ENCODE measurements at regions not wholly inside any gene's neighbourhood (a gene's known extent, or its start where the extent isn't known, plus 50 kb on each side); places are given as distances from the start of the nearest gene placed in this dataset.
A peak's percentile ranks its signal among the peaks of the same experiment; 100 is the strongest.

DNA sequence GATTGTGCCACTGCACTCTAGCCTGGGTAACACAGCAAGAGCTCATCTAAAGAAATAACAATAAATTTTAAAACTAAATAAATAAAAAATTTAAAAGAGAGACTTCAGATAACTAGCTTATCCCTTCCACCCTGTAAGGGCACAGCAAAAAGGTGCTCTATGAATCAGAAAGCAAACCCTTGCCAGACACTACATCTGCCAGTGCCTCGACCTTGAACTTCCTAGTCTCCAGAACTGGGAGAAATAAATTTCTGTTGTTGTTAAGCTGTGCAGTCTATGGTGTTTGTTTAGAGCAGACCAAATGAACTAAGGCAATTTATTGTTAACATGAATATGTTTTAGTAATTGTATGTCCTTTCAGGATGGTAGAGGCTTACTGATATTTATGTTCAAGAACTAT lies 174.9 kb upstream of the TRIM24 start:
- in situ Hi-C loops (cut with HindIII; ENCODE audit: low pct_unique_long_range_greater_than_20kb, low sequenced_read_pairs) = no loop called here
- TF ChIP-seq JUND (IDR thresholded peaks at IDR 0.05; ENCODE audit: low read depth) = no peak

DNA sequence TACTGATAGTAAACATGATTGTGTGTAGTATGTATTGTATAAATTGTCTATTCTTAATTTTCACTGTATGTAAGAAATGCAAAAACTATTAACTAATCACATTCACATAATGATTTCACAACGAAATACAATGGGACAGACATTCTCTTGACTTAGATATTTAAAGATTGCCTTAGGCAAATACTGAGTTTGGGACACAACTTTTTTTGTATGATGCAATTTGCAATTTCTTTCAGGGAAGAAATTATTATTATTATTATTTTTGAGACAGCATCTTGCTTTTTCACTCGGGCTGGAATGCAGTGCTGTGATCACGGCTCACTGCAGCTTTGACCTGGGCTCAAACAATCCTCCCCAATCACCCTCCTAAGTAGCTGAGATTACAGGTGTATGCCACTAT lies 173.2 kb upstream of the TRIM24 start:
- in situ Hi-C loops (cut with HindIII; ENCODE audit: low pct_unique_long_range_greater_than_20kb, low sequenced_read_pairs) = no loop called here
- TF ChIP-seq JUND (IDR thresholded peaks at IDR 0.05; ENCODE audit: low read depth) = no peak
- DNase-seq (ENCODE audit: low read depth in 1 of 2, low spot score in 1 of 2) = no peak

More for the DNA sequence above, 174.9 kb upstream of the TRIM24 start:
- no peak for DNase-seq (ENCODE audit: low read depth in 1 of 2, low spot score in 1 of 2)

DNA sequence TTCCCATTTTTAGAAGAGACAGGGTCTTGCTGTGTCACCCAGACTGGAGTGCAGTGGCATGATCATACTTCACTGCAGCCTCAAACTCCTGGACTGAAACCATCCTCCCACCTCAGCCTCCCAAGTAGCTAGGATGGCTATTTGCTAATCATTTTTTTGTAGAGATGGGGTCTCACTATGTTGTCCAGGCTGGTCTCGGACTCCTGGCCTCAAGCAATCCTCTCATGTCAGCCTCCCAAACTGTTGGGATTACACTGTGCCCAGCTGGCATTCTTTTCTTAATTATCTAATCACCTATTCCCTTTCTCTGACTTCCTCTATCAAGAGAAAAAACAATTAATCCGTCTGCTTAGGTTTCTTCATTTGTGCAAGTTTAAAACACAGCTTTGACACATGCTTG lies 172.5 kb upstream of the TRIM24 start:
- no peak for DNase-seq (ENCODE audit: low read depth in 1 of 2, low spot score in 1 of 2)
- in situ Hi-C loops (cut with HindIII; ENCODE audit: low pct_unique_long_range_greater_than_20kb, low sequenced_read_pairs) = no loop called here

DNA sequence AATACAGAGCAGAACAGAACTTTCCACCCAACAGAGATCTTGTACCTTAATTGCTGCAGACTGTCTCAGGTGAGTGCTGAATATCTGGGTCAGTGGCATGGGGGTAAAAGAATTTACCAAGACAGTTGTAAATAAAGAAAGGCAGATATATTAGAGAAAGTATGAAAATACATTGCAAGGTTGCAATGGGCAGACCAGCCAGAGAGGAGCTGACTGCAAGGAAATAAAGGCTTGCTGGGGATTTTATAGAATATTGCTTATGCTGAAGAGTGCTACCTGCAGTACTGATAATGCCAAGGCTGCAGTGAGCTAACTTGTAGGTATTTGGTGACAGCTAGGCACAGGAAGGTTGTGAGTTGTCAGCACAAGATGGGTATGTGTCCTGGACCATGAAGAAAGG lies 171.0 kb upstream of the TRIM24 start:
- no peak for TF ChIP-seq JUND (IDR thresholded peaks at IDR 0.05; ENCODE audit: low read depth)
- in situ Hi-C loops (cut with HindIII; ENCODE audit: low pct_unique_long_range_greater_than_20kb, low sequenced_read_pairs) = no loop called here
- DNase-seq (ENCODE audit: low read depth in 1 of 2, low spot score in 1 of 2) = no peak

More for the DNA sequence above, 172.5 kb upstream of the TRIM24 start:
- no peak for TF ChIP-seq JUND (IDR thresholded peaks at IDR 0.05; ENCODE audit: low read depth)

DNA sequence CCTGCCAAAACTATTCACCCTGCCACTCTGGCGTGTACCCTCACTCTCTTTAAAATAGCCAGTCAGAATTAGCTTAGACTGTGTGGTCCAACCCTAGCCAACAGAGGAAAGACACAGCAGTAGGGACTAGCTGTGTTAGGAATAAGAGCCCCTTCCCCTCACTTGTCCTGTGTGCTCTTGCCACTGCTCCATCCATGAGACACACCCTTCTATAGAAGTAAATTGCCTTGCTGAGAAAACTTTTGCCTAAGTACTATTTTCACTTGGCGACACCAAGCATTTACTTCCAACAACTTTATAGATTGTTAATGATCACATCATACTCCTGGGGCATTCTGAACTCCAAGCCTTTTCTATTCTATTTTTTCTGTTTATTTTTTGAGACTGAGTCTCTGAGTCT lies 170.2 kb upstream of the TRIM24 start:
- TF ChIP-seq JUND (IDR thresholded peaks at IDR 0.05; ENCODE audit: low read depth) = no peak
- in situ Hi-C loops (cut with HindIII; ENCODE audit: low pct_unique_long_range_greater_than_20kb, low sequenced_read_pairs) = no loop called here
- DNase-seq (ENCODE audit: low read depth in 1 of 2, low spot score in 1 of 2) = no peak

DNA sequence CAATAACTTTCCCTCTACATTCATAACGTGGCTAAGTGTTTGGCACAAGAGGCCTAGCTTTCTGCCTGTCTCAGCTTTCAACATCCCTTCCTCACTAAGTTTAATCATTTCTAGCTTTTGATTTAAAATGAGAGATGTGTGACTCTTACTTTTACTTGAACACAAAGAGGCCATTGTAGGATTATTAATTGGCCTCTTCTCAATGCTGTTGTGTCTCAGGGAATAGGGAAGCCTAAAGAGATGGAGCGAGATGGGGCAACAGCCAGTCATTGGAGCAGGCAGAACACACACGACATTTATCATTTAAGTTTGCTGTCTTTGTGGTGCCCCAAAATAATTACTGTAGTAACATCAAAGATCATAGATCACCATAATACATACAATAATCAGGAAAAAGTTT lies 167.1 kb upstream of the TRIM24 start:
- in situ Hi-C loops (cut with HindIII; ENCODE audit: low pct_unique_long_range_greater_than_20kb, low sequenced_read_pairs) = no loop called here
- TF ChIP-seq JUND (IDR thresholded peaks at IDR 0.05; ENCODE audit: low read depth) = no peak
- DNase-seq (ENCODE audit: low read depth in 1 of 2, low spot score in 1 of 2) = no peak

DNA sequence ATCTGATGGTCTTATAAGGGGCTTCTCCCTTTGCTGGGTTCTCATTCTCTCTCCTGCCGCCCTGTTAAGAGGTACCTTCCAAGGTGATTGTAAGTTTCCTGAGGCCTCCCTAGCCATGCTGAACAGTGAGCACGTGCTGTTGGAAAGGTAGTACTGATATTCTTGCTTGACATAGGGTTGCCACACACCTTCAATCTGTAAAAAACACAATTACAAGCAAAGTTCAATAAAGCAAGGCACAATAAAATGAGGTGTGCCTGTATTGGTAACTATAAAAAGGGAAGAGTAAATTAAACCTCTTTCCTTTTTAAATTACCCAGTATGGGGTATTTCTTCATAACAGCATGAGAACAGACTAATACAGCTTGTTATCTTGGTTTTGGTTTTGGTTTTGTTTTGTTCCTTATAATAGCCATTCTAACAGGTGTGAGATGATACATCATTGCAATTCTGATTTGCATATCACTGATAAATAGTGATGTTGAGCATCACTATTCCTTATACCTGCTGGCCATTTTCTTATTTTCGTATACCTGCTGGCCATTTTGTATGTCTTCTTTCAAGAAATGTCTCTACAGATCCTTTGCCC lies 164.9 kb upstream of the TRIM24 start:
- in situ Hi-C loops (cut with HindIII; ENCODE audit: low pct_unique_long_range_greater_than_20kb, low sequenced_read_pairs) = no loop called here
- TF ChIP-seq JUND (IDR thresholded peaks at IDR 0.05; ENCODE audit: low read depth) = no peak
- no peak for DNase-seq (ENCODE audit: low read depth in 1 of 2, low spot score in 1 of 2)

DNA sequence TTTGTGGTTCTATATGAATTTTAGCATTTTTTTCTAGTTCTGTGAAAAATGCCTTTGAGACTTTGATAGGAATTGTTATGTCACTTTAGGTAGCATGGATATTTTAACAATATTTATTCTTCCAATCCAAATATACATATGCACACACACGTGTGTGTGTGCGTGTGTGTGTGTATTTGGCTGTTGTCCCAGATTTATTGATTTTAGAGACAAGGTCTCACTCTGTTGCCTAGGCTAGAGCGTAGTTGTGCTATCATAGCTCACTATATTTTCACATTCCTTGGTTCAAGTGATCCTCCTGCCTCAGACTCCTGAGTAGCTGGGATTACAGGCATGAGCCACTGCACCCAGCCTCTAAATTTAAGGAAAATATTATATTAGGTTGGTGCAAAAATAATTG lies 162.5 kb upstream of the TRIM24 start:
- no peak for DNase-seq (ENCODE audit: low read depth in 1 of 2, low spot score in 1 of 2)
- in situ Hi-C loops (cut with HindIII; ENCODE audit: low pct_unique_long_range_greater_than_20kb, low sequenced_read_pairs) = no loop called here
- TF ChIP-seq JUND (IDR thresholded peaks at IDR 0.05; ENCODE audit: low read depth) = no peak

DNA sequence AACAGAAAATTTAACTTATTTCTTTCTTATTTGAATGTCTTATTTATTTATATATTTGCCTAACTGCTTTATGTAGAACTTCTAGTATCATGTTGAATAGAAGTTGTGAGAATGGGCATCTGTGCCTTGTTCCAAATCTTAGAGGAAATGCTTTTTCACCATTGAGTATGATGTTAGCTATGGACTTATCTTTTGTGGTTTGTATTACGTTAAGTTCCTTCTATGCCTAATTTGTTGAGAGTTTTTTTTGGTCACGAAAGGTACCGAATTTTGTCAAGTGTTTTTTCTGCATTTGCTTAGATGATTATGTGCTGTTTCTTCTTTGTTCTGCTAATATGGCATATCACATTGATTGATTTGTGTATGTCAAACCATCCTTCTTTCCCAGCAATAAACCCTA lies 161.0 kb upstream of the TRIM24 start:
- TF ChIP-seq JUND (IDR thresholded peaks at IDR 0.05; ENCODE audit: low read depth) = no peak
- DNase-seq (ENCODE audit: low read depth in 1 of 2, low spot score in 1 of 2) = no peak
- in situ Hi-C loops (cut with HindIII; ENCODE audit: low pct_unique_long_range_greater_than_20kb, low sequenced_read_pairs) = no loop called here

DNA sequence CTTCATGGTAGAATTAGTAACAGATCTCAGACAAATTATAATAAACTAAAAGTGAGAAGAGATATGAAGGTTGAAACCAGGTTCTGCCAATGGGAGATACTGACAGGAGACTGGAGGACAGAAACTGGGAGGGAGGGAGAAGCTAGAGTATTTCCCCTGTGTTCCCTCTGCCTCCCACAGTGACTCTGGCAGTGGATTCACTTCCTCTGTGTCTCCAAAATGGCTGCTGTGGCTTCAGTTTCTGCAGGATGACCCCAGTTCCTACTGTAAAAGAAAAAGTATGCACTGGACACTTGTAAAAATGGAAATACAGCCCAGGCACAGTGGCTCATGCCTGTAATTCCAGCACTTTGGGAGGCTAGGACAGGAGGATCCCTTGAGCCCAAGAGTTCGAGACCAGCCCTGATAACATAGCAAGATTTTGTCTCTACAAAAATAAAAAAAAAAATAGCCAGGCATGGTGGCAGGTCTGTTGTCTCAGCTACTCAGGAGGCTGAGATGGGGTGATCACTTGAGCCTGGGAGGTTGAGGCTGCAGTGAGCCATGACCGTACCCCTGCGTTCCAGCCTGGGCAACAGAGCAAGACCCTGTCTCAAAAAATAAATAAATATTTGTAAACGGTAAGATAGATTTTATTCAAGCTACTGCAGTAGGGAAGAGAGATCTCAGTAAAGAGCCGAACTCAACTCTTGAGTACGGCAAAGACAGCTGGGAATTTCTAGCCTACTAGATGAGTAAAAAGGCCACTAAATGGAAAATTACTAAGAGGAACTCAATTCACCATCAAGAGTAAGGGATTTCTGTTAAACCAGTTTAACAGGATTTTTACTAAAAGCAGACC lies 156.6 kb upstream of the TRIM24 start:
- no peak for DNase-seq (ENCODE audit: low read depth in 1 of 2, low spot score in 1 of 2)
- in situ Hi-C loops (cut with HindIII; ENCODE audit: low pct_unique_long_range_greater_than_20kb, low sequenced_read_pairs) = no loop called here
- no peak for TF ChIP-seq JUND (IDR thresholded peaks at IDR 0.05; ENCODE audit: low read depth)

DNA sequence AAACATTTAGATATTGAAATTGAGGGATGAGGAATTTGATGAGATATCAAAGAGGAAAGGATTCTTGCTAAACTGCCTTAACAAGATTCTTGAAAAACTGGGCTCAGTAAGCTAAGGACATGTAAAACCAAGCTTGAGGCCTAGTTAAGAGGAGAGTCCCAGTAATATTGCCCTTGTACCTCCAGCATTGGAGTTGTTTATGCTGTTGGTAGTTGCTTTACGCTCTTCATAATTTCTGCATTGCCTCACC lies 156.1 kb upstream of the TRIM24 start:
- in situ Hi-C loops (cut with HindIII; ENCODE audit: low pct_unique_long_range_greater_than_20kb, low sequenced_read_pairs) = no loop called here
- no peak for TF ChIP-seq JUND (IDR thresholded peaks at IDR 0.05; ENCODE audit: low read depth)
- DNase-seq (ENCODE audit: low read depth in 1 of 2, low spot score in 1 of 2) = peak; percentile 4 to 87

DNA sequence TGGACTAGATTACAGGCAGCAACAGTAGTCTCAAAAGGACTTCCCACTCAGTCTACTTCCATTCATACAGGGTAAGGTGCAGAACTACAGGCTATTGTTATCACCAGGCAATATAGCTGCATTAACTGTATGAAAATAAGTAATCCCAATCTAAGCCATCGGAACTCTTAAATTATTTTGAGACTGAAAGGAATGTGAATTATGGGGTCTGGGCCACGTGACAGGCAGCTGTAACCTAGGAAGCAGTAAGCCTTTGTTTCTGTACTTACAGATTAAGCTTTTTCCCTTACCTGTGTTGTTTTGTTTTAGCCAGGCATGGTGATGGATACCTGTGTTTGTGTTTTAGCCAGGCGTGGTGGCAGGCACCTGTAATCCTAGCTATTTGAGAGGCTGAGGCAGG lies 152.4 kb upstream of the TRIM24 start:
- no peak for TF ChIP-seq JUND (IDR thresholded peaks at IDR 0.05; ENCODE audit: low read depth)
- no peak for DNase-seq (ENCODE audit: low read depth in 1 of 2, low spot score in 1 of 2)
- in situ Hi-C loops (cut with HindIII; ENCODE audit: low pct_unique_long_range_greater_than_20kb, low sequenced_read_pairs) = no loop called here

DNA sequence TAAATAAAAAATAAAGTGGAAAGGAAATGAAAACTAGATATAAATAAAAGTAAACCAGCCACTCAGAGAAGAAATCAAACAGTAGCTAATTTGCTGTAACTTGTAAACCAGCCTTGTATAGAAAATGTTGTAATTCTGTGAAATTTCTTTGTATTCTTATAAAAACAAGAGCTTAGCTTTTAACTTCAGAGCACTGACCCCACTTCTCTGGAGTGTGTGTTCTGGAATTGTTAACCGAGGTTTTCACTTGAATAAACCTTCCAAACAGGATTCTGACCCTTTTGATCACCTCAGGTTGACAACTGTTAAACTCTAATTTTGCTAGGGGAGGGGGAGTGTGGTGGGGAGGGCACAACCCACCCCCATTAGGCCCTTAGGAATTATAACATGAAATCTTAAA lies 151.9 kb upstream of the TRIM24 start:
- DNase-seq (ENCODE audit: low read depth in 1 of 2, low spot score in 1 of 2) = no peak
- TF ChIP-seq JUND (IDR thresholded peaks at IDR 0.05; ENCODE audit: low read depth) = no peak
- in situ Hi-C loops (cut with HindIII; ENCODE audit: low pct_unique_long_range_greater_than_20kb, low sequenced_read_pairs) = no loop called here

DNA sequence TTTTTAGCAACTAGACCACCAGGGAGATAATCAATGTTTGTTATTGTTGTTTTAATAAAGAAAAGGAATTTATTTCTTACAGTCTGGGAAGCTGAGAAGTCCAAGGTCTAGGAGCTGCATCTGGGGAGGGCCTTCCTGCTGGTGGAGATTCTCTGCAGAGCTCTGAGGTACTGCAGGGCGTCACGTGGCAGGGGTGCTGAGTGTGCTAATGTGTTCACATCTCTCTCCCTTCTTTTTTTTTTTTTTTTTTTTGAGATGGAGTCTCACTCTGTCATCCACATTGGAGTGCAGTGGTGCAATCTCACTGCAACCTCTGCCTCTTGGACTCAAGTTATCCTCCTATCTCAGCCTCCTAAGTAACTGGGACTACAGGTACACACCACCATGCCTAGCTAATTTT lies 150.9 kb upstream of the TRIM24 start:
- TF ChIP-seq JUND (IDR thresholded peaks at IDR 0.05; ENCODE audit: low read depth) = no peak
- in situ Hi-C loops (cut with HindIII; ENCODE audit: low pct_unique_long_range_greater_than_20kb, low sequenced_read_pairs) = no loop called here
- no peak for DNase-seq (ENCODE audit: low read depth in 1 of 2, low spot score in 1 of 2)

Data from T47D (cell line).